Thyroid gland (tissue), 4 donors: ENCODE measurements at regions not wholly inside any gene's neighbourhood (a gene's known extent, or its start where the extent isn't known, plus 50 kb on each side); places are given as distances from the start of the nearest gene placed in this dataset.
A peak's percentile ranks its signal among the peaks of the same experiment; 100 is the strongest.

Experiments used
- DNase-seq, 2 donors: peaks; one replicate each; pipeline ENCODE4 v3.0.0-alpha.2; 2019
- H3K27ac ChIP-seq, 3 donors: fragments of 200-600 bp; sonication (generic); 1 replicate in 2 of 3; 2 replicates in 1 of 3; pipeline ENCODE4 v1.5.1; 2016 to 2019; ENCODE audit warnings: mild to moderate bottlenecking in 1 of 3, moderate library complexity in 1 of 3
- H3K27me3 ChIP-seq: fragments of 200-600 bp; sonication (generic); one replicate; pipeline ENCODE4 v1.5.1; 2019
- H3K36me3 ChIP-seq, 2 donors: fragments of 200-600 bp; sonication (generic); one replicate each; pipeline ENCODE4 v1.5.1; 2016 to 2019
- H3K4me1 ChIP-seq, 2 donors: fragments of 200-600 bp; sonication (generic); one replicate each; pipeline ENCODE4 v1.5.1; 2017 to 2019
- H3K4me3 ChIP-seq, 3 donors: fragments of 200-600 bp; sonication (generic); replicated peaks in 1 of 3; 1 replicate in 2 of 3; 2 replicates in 1 of 3; pipeline ENCODE4 v1.5.1; 2016; ENCODE audit warnings: mild to moderate bottlenecking in 1 of 3
- H3K9me3 ChIP-seq: fragments of 200-600 bp; sonication (generic); one replicate; pipeline ENCODE4 v1.5.1; 2017
- POLR2A ChIP-seq, 2 donors: fragments of 450-650 bp; IDR thresholded peaks; one replicate each; pipeline ENCODE4 v1.6.1; 2017; ENCODE audit warnings: antibody characterized with exemption in 2 of 2, mild to moderate bottlenecking in 2 of 2, moderate library complexity in 1 of 2
- WGBS, 2 donors: methylation state at CpG; one replicate each; pipeline ENCODE4 v1.1.5; 2017; 5-methylcytosine and 5-hydroxymethylcytosine counted together
- intact Hi-C: fragments of 100-400 bp; cut with DNase I; formaldehyde crosslinking; loops from one replicate; pipeline ENCODE4 v1.15.1; 2023
- TF ChIP-seq, protein P1 (sequence below), 6 experiments: fragments of 200-600 bp in 3 of 6; fragments of 450-650 bp in 3 of 6; sonication (generic) in 3 of 6; IDR thresholded peaks; one replicate each; pipeline ENCODE4 v1.5.1; 2016 to 2019; ENCODE audit warnings: antibody characterized with exemption in 6 of 6, mild to moderate bottlenecking in 2 of 6, inconsistent platforms in 1 of 6, moderate library complexity in 1 of 6

DNA sequence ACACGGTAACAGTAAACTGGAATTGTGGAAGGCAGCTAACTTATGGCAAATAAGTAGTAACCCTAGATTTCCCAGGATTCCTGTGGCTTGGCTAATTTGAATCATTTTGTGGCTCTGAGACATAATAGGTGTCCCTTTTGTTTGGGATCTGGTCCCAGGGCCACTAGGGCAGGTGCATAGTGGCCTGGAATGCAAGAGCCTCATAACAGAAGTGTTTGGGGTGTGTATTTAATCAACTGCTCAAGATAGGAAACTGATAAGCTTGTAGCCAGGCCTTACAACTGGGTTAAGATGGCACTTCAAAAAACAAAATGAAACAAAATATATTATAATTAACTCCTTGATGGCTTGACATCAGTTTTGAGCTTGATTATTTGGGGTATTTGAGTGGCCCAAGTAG is 541.8 kb downstream of the ETV1 start:
- Histone ChIP-seq H3K27ac (no peak overlapping the region), H3K9me3 (no peaks in the 10 kb centered on the region), H3K36me3 (no peaks in the 10 kb centered on the region), H3K27me3 (no peaks in the 10 kb centered on the region), H3K4me3 (no peak overlapping the region), H3K4me1 (no peaks in the 10 kb centered on the region)
- intact Hi-C loops, result no loop called here
- WGBS, 2 donors, result 94 to 96% methylated on average over 1 of the region's 1 CpG
- no peak for TF ChIP-seq POLR2A (IDR thresholded peaks at IDR 0.05)
- TF ChIP-seq, protein P1, sequence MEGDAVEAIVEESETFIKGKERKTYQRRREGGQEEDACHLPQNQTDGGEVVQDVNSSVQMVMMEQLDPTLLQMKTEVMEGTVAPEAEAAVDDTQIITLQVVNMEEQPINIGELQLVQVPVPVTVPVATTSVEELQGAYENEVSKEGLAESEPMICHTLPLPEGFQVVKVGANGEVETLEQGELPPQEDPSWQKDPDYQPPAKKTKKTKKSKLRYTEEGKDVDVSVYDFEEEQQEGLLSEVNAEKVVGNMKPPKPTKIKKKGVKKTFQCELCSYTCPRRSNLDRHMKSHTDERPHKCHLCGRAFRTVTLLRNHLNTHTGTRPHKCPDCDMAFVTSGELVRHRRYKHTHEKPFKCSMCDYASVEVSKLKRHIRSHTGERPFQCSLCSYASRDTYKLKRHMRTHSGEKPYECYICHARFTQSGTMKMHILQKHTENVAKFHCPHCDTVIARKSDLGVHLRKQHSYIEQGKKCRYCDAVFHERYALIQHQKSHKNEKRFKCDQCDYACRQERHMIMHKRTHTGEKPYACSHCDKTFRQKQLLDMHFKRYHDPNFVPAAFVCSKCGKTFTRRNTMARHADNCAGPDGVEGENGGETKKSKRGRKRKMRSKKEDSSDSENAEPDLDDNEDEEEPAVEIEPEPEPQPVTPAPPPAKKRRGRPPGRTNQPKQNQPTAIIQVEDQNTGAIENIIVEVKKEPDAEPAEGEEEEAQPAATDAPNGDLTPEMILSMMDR (IDR thresholded peaks at IDR 0.05), result no peak
- no peak for DNase-seq

- no peak for TF ChIP-seq POLR2A (IDR thresholded peaks at IDR 0.05)
- TF ChIP-seq, protein P1 (IDR thresholded peaks at IDR 0.05), result no peak
- H3K4me1 ChIP-seq, result no peaks in the 10 kb centered on the region
- intact Hi-C loops, result no loop called here
- H3K27ac ChIP-seq, result no peak overlapping the region
- no peak for DNase-seq
- H3K9me3 ChIP-seq, result no peaks in the 10 kb centered on the region
- H3K27me3 ChIP-seq, result no peaks in the 10 kb centered on the region
- H3K4me3 ChIP-seq, result no peak overlapping the region
- no peaks in the 10 kb centered on the region for H3K36me3 ChIP-seq
- WGBS, 2 donors, result 80 to 87% methylated on average over 4 of the region's 4 CpGs
These were observed 541.2 kb downstream of the ETV1 start for GRCh38 chr7:13448243-13448642.

DNA sequence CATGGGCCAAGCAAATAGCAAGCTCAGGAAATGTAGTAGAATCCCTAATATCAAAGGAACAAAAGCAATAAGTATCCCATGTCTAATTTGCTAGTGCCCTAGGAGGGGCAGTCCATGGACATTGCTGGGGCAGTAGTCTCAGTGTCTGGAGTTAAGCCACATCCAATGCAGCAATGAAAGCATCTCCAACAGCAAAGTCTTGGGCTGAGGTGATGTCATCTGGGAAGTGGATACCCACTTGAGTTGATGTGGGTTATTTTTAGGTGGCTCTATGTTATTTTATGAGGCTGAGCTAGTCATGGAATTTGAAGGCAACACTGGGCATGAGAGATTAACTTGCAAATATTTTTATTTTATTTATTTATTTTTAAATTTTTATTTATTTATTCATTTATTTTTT is 540.0 kb downstream of the ETV1 start:
- Histone ChIP-seq H3K9me3 (no peaks in the 10 kb centered on the region), H3K27ac (no peak overlapping the region), H3K36me3 (no peaks in the 10 kb centered on the region), H3K4me3 (no peak overlapping the region), H3K4me1 (no peaks in the 10 kb centered on the region), H3K27me3 (no peaks in the 10 kb centered on the region)
- no peak for DNase-seq
- intact Hi-C loops, result no loop called here
- no peak for TF ChIP-seq POLR2A (IDR thresholded peaks at IDR 0.05)
- TF ChIP-seq, protein P1 (IDR thresholded peaks at IDR 0.05), result no peak

DNA sequence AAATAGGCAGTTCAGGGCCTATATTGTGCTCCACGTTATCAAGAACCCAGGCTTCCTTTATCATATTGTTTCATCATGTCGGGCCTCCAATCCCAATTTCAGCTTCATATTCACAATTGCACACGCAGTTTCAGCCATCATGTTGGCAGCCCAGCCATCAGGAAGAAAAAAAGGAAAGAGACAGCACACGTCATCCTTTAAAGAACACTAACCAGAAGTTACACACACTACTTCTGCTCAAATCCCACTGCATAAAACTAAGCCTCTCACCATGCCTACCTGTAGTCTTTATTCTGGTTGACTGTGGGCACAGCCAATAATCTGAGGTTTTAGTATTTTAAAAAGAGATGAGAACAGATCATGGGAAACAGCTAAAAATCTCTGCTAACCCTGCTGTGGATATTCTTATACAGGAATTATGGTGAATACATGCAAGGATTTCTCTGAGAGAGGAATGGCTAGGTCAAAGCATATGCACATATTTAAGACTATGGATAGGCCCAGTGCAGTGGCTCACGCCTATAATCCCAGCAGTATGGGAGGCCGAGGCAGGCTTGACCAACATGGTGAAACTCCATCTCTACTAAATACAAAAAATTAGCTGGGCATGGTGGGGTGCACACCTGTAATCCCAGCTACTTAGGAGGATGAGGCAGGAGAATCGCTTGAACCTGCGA is 534.4 kb downstream of the ETV1 start:
- no peak for DNase-seq
- intact Hi-C loops, result no loop called here
- H3K9me3 ChIP-seq, result no peaks in the 10 kb centered on the region
- H3K4me1 ChIP-seq, result no peaks in the 10 kb centered on the region
- TF ChIP-seq, protein P1 (IDR thresholded peaks at IDR 0.05), result no peak
- TF ChIP-seq POLR2A (IDR thresholded peaks at IDR 0.05), result no peak
- no peak overlapping the region for H3K4me3 ChIP-seq
- 86 to 93% methylated on average over 8 of the region's 8 CpGs for WGBS, 2 donors
- no peaks in the 10 kb centered on the region for H3K27me3 ChIP-seq
- H3K27ac ChIP-seq, result no peak overlapping the region
- H3K36me3 ChIP-seq, result no peaks in the 10 kb centered on the region

DNA sequence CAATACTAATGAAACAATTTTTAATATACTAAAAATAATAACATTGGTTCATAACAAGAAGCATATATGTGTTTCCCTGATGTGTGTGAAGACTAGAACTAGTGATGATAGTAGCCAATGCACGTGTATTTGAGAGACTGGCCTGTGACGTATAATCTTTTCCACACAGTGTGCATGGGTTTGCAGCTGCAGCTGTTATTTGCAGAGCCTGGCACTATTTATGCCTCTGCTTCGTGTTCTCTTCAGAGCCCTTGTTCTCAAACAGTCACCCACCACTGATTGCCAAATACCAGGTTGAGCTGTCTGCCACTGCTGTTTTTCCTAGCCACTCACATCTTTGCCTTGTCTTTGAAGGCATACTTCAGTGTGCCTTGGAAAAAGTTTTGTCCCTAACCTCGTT is 531.7 kb downstream of the ETV1 start:
- intact Hi-C loops, result no loop called here
- no peaks in the 10 kb centered on the region for H3K4me1 ChIP-seq
- no peak overlapping the region for H3K4me3 ChIP-seq
- WGBS, 2 donors, result 27 to 39% methylated on average over 4 of the region's 4 CpGs
- no peaks in the 10 kb centered on the region for H3K27me3 ChIP-seq
- H3K9me3 ChIP-seq, result no peaks in the 10 kb centered on the region
- H3K36me3 ChIP-seq, result no peaks in the 10 kb centered on the region
- no peak overlapping the region for H3K27ac ChIP-seq
- peak; percentile 10 to 20 for DNase-seq
- TF ChIP-seq POLR2A (IDR thresholded peaks at IDR 0.05), result no peak
- TF ChIP-seq, protein P1 (IDR thresholded peaks at IDR 0.05), result no peak
